ENCODE measurements at regions not wholly inside any gene's neighbourhood (a gene's known extent, or its start where the extent isn't known, plus 50 kb on each side); places are given as distances from the start of the nearest gene placed in this dataset.

GRCh38 chrX:68892651-68893050 is 63.8 kb downstream of the EFNB1 start:
- no peaks in the 10 kb centered on the region for H3K36me3 ChIP-seq (ENCODE audit: control insufficient read depth, insufficient read depth, low read length)
- no peak for TF ChIP-seq CTCF (IDR thresholded peaks at IDR 0.05; ENCODE audit: insufficient read depth, low read depth, low read length)
- no peaks in the 10 kb centered on the region for H3K27me3 ChIP-seq (ENCODE audit: control insufficient read depth, insufficient read depth, low read length)
- no peak for DNase-seq (ENCODE audit: low read depth)
- ChIA-PET POLR2A (no interaction called here), CTCF (no interaction called here)
- H3K4me3 ChIP-seq (ENCODE audit: low read depth, low read length), result no peak overlapping the region

GRCh38 chrX:68892134-68892533 is 63.3 kb downstream of the EFNB1 start:
- Histone ChIP-seq H3K36me3 (ENCODE audit: control insufficient read depth, insufficient read depth, low read length) (no peaks in the 10 kb centered on the region), H3K27me3 (ENCODE audit: control insufficient read depth, insufficient read depth, low read length) (no peaks in the 10 kb centered on the region), H3K4me3 (ENCODE audit: low read depth, low read length) (no peak overlapping the region)
- ChIA-PET POLR2A (no interaction called here), CTCF (no interaction called here)
- TF ChIP-seq CTCF (IDR thresholded peaks at IDR 0.05; ENCODE audit: insufficient read depth, low read depth, low read length), result no peak
- no peak for DNase-seq (ENCODE audit: low read depth)

Data from BJ (cell line).